ENCODE measurements at regions not wholly inside any gene's neighbourhood (a gene's known extent, or its start where the extent isn't known, plus 50 kb on each side); places are given as distances from the start of the nearest gene placed in this dataset.
"Not testable (repeated sequence)": the region's sequence is repeated elsewhere in the genome, so short reads cannot be mapped to it uniquely, and the experiment has no call there.

DNA sequence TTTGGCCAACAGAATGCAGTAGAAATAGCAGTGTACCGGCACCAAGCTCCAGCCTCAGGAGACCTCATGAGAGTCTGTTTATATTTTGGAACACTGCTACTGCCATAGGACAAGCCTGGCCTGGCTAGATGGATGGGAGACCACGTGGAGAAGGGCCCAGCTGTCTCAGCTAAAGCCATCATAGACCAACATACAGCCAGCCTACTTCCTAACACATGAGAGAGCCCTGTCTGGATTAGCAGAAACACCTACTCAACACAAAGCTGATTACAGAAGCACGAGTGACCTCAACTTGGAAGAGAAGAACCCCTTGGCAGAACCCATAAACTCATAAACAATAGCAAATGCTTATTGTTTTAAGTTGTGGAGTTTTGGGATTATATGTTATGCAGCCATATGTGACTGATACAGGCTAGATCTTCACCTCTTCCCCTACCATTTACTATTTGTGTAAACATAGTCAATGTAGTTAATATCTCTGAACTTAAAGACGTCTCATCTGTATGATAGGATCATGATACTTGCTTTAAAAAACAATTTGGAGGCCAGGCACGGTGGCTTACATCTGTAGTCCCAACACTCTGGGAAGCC is 199.4 kb upstream of the ZNF217 start:
- DNase-seq, result peak; percentile 28

DNA sequence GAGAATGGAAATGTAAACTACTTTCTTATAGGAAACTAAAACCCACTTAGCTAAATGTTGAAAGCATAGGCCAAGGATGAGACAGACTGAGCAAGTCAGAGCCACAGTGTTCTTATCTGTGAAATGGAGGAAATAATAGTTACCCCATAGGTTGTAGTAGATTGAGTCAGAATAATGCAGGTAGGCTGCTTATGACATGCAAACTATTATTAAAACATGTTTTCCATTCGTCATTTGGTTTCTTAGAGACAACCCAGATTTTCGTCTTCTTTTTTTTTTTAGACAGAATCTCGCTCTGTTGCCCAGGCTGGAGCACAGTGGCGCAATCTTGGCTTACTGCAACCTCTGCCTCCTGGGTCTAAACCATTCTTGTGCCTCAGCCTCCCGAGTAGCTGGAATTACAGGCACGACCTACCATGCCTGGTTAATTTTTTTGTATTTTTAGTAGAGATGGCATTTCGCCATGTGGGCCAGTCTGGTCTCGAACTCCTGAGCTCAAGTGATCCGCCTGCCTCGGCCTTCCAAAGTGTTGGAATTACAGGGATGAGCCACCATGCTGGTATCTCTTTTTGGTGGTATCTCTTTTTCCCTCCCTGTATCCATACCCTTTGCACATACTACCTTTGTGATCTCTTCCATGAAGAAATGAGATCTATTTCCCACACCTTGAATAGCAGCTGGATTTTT is 196.5 kb upstream of the ZNF217 start:
- DNase-seq, result no peak

DNA sequence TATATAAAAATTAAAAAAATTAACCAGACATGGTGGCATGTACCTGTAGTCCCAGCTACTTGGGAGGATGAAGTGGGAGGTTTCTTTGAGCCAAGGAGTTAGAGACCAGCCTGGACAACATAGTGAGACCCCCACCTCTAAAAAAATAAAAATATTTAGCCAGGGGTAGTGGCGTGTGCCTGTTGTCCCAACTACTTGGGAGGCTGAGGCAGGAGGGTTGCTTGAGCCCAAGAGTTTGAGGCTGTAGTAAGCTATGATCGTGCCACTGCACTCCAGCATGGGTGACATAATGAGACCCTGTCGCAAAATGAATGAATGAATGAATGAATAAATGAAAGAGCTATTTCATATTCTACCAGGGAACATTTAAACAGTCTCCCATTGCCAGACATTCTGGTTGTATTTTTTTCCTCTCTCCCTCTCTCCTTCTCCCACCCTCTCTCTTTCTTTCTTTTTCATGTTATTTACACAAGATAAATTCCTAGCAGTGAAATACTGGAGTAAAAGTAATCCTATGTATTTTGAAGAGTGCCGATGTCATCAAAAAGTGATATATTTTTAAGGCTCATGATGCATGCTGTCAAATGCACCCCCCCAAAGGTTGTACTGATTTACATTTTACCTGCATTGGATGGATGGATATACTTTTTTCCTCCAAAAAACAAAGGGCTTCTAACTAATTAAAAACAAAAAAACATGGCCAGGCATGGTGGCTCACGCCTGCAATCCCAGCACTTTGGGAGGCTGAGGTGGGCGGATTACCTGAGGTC is 194.8 kb upstream of the ZNF217 start:
- no peak for DNase-seq

DNA sequence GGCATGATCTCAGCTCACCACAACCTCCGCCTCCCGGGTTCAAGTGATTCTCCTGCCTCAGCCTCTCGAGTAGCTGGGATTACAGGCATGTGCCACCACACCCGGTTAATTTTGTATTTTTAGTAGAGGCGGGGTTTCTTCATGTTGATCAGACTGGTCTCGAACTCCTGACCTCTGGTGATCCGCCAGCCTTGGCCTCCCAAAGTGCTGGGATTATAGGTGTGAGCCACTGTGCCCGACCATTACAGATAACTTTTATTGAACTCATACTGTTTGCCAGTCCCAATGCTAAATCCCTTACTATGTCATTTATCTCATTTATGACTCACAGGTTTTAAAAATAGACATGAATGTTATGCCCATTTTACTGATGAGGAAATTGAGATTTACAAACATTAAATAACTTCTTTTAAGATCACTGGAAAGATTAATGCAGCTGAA is 193.9 kb upstream of the ZNF217 start:
- not testable (repeated sequence) for DNase-seq

DNA sequence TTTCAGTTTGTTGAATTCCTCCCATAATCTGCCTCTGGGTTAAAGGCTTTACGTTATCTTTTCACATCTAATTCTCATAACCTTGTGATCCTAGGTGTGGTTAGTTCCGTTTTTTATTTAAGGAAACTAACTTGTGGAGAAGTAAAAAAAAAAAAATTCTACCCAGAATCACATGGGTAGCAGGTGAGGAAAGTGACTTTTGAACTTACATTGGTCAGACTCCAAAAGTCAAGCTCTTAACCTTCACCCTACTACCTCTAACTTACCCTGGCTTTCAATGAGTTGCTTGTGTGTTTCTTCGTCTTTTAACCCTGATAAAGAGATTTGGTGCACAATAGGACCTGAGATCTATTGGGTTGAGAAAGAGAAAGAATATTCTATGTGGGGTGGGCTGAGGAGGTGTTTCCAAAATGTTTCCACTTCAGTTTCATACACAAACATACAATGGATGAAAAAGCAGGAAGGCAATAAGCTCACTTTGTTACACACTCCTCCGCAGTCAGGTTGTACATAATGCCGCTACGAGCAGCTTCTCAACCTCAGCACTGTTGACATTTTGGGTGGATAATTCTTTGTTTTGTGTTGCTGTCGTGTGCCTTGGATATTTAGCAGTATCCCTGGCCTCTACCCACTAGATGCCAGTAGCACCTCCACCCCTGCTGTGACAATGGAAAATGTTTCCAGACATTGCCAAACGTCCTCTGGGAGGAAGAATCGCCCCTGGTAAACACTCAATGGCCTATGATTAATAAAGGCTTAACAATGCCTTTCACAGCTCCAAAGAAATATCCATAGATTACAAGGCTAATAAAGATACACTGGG is 193.0 kb upstream of the ZNF217 start:
- DNase-seq, result no peak

DNA sequence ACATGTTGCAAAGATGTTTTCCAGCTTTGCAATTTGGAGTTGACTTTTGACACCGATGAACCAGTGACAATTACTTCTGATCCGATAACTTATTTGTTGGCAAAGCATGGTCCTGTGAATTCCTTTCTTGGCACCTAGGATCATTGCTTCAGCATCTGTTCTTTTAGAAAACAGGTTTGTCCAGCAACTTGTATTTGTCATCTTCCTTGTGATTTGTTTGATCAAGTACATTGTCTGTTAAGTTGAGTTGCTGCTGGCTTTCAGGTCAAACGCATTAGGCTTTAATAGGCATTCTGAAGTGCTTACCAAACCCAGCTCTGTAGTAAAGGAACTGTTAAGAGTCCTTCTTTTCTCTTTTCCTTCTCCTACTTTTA is 192.4 kb upstream of the ZNF217 start:
- DNase-seq, result no peak

DNA sequence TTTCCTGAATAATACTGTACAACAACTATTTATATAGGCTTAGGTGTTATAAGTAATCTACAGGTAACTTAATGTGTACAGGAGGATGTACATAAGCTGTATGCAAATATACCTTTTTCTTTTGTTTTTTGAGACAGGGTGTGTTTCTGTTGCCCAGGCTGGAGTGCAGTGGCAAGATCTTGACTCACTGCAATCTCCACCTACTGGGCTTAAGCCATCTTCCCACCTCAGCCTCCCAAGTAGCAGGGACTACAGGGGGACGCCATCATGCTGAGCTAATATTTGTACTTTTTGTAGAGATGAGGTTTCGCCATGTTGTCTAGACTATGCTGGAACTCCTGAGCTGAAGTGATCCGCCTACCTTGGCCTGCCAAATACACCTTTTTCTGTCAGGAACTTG is 191.7 kb upstream of the ZNF217 start:
- no peak for DNase-seq

DNA sequence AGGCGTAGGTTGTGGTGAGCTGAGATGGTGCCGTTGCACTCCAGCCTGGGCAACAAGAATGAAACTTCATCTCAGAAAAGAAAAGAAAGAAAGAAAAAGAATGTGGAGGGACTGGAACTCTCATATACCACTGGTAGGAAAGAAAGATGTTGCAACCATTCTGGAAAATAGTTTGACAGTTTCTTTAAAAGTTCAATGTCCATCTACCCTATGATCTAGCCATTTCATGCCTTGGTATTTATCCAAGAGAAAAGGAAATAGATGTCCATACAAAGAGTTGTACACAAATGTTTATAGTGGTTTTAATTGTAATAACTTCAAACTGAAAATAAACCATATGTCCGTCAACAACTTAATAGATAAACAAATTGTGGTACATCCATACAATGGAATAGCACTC is 190.1 kb upstream of the ZNF217 start:
- DNase-seq, result no peak

DNA sequence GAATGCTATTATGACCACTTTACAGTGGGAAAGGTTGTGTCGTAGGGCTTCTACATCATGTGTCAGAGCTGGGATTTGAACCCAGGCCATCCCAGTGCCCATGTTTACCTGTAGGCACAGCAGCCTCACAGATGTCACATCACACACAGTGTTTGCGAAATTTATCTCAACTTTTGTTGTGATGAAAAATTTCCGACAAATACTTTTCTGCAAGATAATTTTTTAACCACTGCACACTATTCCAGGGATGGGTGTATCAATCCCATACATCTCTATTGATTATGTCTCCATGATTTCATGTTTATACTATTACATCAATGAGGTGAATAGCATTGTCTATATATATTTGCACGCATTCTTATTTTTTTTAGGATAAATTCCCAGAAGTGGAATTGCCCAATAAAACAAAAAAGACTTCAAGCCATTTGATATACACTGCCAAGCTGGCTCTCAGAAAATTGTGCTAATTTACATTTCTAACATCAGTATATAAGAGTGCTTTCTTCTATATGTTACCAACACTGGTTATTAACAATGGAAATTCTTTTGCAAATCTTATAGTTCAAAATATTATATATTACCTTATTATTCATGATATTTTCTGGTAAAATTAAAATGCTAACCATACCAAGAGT is 189.1 kb upstream of the ZNF217 start:
- DNase-seq, result no peak

DNA sequence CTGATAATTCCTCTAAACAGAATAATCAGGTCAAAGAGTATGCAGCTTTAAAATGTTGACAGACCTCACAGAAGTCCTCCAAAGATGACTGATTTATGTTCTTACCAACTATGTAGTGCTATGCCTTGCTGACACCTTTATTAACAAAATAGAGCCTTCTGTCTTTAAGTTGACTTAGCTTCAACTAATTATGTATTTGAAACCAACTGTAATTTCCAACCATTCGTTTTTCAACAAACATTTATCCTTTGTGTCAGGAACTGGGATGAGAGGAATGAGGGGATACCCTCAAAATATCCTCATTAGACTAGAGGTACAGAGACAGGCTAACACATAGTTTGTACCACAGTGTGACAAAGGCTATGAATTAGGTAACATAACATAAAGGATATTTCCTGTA is 186.2 kb upstream of the ZNF217 start:
- no peak for DNase-seq

DNA sequence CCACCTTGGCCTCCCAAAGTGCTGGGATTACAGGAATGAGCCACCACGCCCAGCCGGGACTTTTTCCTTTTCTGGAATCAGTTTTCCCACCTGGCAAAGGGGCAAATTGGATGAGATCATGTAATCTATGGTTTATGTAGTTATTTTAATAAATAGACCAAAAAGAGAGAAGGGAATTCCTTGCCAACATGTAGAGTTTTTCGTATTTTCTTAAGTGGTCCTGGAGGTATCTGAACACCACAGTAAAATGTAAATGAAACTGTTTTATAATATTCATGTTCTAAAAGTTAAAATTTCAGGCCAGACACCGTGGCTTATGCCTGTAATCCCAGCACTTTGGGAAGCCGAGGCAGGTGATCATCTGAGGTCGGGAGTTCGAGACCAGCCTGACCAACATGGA is 185.1 kb upstream of the ZNF217 start:
- DNase-seq, result no peak

DNA sequence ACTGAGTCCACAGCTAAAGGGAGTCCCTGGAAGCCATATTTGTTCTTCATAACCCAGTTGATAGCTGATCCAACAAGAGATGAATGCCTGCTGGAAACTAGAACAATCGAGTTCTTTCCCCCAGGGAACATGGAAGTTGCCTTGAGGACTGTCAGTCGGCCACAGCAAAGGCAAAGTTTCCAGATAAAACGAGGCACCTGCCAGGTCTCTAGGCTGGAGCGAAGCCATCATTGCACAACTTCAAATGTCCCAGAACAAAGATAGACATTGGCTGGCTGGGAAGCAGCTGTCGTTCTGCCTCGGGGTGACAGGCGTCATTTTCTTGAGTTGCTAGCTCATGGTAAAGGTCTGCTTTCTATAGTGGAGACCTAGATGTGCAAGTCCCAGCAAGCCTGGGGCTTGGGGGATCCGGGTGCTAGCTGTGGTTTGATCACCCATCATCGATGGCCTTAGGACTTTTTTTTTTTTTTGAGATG is 184.4 kb upstream of the ZNF217 start:
- DNase-seq, result no peak

DNA sequence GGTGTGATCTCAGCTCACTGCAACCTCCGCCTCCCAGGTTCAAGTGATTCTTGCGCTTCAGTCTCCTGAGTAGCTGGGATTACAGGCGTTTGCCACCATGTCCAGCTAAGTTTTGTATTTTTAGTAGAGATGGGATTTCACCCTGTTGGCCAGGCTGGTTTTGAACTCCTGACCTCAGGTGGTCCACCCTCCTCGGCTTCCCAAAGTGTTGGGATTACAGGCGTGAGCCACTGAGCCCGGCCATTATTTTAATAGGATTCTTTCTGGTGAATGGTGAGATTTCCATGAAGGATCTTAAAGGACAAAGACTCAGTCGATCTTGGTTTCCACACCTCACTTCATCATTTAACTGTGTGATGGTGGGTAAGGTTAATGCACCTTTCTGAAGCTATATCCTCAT is 183.8 kb upstream of the ZNF217 start:
- DNase-seq, result not testable (repeated sequence)

DNA sequence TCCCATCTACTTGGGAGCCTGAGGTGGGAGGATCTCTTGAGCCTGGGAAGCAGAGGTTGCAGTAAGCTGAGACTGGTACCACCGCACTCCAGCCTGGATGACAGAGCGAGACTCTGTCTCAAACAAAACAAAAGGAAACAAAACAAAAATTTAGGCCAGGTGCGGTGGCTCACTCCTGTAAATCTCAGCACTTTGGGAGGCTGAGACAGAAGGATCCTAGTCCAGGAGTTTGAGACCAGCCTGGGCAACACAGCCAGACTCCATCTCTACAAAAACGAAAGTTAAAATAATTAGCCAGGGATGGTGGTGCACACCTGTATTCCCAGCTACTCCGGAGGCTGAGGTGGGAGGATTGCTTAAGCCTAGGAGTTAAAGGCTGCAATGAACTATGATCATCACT is 183.2 kb upstream of the ZNF217 start:
- no peak for DNase-seq

DNA sequence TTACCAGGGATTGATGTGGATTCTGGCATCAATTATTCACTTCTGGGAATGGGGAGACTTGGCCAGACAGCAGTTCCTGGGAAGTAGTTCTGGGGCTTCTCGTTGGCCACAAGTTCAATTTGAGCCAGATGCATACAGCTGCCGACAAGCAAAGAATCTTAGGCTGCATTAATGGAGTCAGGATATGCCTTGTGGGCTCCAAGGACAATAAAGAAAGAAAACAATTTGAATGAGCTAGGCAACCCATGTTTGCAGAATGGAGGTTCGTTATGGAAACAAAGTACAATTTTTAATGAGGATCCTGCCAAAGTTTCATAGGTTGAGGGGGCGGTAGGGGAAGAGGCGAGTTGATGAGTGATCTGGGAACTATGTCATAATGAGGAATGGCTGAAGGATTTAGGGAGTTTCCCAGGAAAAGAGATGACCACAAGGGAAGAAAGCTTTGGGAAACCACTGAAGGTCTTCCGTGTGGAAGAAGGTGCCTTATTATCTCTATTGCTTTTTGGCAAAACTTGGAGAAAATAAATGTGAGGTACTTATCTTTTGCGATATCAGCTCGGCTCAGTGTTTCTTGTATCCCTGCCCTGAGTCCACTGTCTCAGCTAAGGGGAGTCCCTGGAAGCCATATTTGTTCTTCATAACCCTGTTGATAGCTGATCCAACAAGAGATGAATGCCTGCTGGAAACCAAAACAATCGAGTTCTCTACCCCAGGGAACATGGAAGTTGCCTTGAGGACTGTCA is 181.0 kb upstream of the ZNF217 start:
- no peak for DNase-seq

DNA sequence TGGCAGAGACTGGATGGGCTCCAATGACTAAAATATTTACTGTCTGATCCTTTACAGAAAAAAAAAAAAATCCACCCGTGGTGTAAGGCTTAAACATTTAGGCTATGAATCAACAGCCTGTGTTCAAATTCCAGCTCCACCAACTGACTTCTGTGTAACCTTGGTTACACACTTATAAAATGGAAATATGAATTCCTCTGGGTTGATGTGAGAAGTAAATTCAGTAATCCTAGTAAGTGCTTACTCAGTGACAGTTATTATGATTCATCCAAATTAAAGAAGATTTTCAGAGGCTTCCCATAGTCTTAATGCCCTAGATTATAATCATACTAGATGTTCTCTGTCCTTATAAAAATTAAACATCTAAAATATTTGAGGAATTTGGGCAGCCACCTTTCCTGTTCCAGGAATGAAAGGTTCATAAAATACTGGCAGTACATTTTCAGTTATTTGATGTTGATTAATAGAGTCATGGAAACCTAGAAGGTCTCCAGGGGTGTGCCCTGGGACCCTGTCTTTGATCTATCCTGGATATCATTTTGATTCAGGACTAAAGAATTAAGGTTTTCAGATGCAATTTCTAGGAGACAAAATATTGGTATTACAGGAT is 180.3 kb upstream of the ZNF217 start:
- no peak for DNase-seq

DNA sequence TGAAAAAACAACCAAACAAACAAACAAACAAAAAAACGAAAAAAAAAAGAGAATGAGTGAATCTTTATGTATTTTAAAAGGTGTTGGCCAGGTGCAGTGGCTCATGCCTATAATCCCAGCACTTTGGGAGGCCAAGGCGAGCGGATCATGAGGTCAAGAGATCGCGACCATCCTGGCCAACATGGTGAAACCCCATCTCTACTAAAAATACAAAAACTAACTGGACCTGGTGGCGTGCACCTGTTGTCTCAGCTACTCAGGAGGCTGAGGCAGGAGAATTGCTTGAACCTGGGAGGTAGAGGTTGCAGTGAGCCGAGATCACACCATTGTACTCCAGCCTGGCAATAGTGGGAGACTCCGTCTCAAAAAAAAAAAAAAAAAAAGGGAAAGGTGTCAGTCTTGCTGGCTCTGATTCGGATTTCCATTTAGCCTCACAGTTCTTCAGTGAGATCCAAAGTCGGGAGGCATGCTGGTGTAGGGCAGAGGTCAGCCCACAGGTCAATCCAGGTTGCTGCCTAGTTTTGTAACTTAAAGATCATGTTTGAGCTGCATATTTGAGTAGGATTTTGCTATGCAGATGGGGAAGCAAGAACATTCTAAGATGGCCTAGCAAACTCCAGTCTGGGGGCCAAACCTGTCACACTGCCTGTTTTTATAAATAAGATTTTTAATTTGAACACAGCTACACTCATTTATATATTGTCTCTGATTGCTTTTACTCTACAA is 179.6 kb upstream of the ZNF217 start:
- DNase-seq, result not testable (repeated sequence)

DNA sequence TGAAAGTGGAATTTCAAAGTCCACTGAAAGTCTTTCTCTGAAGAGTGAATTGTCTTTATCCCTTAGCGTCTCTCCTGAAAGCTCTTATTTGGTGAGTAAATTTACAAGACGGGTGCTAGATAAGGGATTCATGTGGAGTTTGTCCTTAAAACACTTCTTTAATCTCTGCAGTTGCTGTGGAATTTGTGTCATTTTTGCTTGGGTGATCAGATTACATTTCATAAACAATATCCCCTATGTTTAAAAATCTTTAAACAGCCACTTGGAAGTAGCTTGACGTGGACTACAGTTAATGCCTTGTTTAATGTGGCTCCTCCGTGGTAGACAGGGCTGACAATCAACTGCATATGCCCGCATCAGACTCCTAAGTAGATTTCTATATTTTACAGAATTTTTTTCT is 175.4 kb upstream of the ZNF217 start:
- DNase-seq, result no peak

DNA sequence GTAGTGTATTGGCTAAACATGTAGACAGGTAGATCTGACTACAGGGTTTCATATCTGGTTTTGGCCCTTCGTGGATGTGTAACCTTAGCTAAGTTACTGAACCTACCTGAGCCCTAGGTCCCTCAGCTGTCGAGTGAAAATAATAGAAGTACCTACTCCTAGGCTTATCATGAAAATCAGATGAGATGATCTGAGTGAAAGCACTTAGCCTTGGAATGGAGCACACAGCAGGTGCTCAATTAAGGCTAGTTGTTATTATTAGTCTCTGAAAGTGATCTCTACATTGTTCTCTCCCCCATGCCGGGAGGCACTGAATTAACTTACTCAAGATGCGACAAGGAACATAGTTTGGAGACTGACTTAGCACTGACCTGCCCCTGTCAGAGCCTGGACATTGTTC is 174.7 kb upstream of the ZNF217 start:
- no peak for DNase-seq

DNA sequence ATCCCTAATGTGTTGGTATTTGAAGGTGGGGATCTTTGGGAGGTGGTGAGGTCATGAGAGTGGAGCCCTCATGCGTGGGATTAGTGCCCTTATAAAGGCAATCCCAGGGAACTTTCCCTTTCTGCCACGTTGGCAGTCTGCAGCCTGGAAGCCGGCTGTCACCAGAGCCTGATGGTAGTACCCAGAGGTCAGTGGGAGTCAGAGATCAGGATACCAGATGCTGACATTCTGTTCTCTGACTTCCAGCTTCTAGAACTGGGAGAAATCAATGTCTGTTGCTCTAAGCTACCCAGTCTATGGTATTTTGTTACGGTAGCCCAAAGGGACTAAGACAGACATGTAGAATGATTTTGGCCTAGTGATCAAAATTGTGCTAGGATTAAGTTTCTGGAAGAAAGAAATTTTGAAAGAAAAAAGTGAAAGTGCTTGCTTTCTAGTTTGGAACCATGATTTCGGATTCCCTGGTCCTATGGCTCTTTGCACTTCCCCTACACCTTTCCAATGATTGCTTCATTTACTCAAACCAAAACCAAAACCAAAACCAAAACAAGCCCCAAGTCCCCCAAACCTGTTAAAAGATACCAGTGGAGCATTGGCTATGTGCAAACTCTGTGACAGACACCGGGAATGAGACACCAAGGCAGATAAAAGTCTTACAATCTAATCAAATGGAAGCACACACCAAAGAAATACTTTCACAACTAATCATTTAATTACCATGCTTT is 173.7 kb upstream of the ZNF217 start:
- no peak for DNase-seq

Measured in activated CD8-positive, alpha-beta memory T cell treated with anti-CD3 and anti-CD28 coated beads for 24 hours (primary cell).